Keratinocyte (primary cell): ENCODE measurements at regions not wholly inside any gene's neighbourhood (a gene's known extent, or its start where the extent isn't known, plus 50 kb on each side); places are given as distances from the start of the nearest gene placed in this dataset.

Experiments used
- DNase-seq: peaks from one replicate; pipeline ENCODE4 v3.0.0-alpha.2; 2011; ENCODE audit warnings: low read depth, missing footprints, low spot score
- FAIRE-seq: peaks from 2 replicates; lab custom pipeline; 2011; peaks lifted over from hg19 to GRCh38; lab: Jason Lieb, UNC
- H2AFZ ChIP-seq: 2 replicates; pipeline ENCODE4 v1.6.0; 2012; ENCODE audit warnings: low read length, control low read depth, inconsistent platforms; ENCODE audit not compliant: control insufficient read depth
- H3K27ac ChIP-seq: 2 replicates; pipeline ENCODE4 v1.5.1; 2011; ENCODE audit warnings: low read length; ENCODE audit not compliant: control insufficient read depth, insufficient read depth
- H3K27me3 ChIP-seq: 3 replicates; pipeline ENCODE4 v1.6.0; 2011; ENCODE audit warnings: low read length; ENCODE audit not compliant: control insufficient read depth, insufficient read depth; ENCODE audit errors: extremely low read depth
- H3K36me3 ChIP-seq, 2 experiments: 2 replicates in 1 of 2; 3 replicates in 1 of 2; pipeline ENCODE4 v1.5.1; 2011; ENCODE audit warnings: low read length in 2 of 2, mild to moderate bottlenecking in 1 of 2; ENCODE audit not compliant: control insufficient read depth in 2 of 2, insufficient read depth in 2 of 2; ENCODE audit errors: extremely low read depth in 1 of 2
- H3K4me1 ChIP-seq: 3 replicates; pipeline ENCODE4 v1.5.1; 2011; ENCODE audit warnings: low read length; ENCODE audit not compliant: control insufficient read depth, insufficient read depth; ENCODE audit errors: extremely low read depth
- H3K4me2 ChIP-seq: 3 replicates; pipeline ENCODE4 v1.6.0; 2011; ENCODE audit warnings: low read depth, low read length; ENCODE audit not compliant: control insufficient read depth, insufficient read depth; ENCODE audit errors: extremely low read depth
- H3K4me3 ChIP-seq, 3 experiments: fragments of 200-600 bp in 1 of 3; sonication (generic) in 1 of 3; 2 replicates in 2 of 3; 3 replicates in 1 of 3; pipeline ENCODE4 v1.5.1; 2011 to 2016; ENCODE audit warnings: low read length in 3 of 3, mild to moderate bottlenecking in 3 of 3, control low read depth in 2 of 3, inconsistent platforms in 1 of 3, low read depth in 1 of 3, mixed read lengths in 1 of 3, mixed run types in 1 of 3, moderate library complexity in 1 of 3; ENCODE audit not compliant: control insufficient read depth in 2 of 3, insufficient read depth in 2 of 3; ENCODE audit errors: extremely low read depth in 1 of 3
- H3K79me2 ChIP-seq: 2 replicates; pipeline ENCODE4 v1.6.0; 2012; ENCODE audit warnings: low read length; ENCODE audit not compliant: control insufficient read depth, insufficient read depth
- H3K9ac ChIP-seq: 3 replicates; pipeline ENCODE4 v1.6.0; 2011; ENCODE audit warnings: low read length; ENCODE audit not compliant: control insufficient read depth, insufficient read depth; ENCODE audit errors: extremely low read depth
- H3K9me1 ChIP-seq: 3 replicates; pipeline ENCODE4 v1.6.0; 2011; ENCODE audit warnings: low read length; ENCODE audit not compliant: control insufficient read depth, insufficient read depth; ENCODE audit errors: extremely low read depth
- H3K9me3 ChIP-seq: 2 replicates; pipeline ENCODE4 v1.5.1; 2012; ENCODE audit warnings: low read depth, low read length; ENCODE audit not compliant: control insufficient read depth
- H4K20me1 ChIP-seq: 3 replicates; pipeline ENCODE4 v1.6.0; 2011; ENCODE audit warnings: low read length; ENCODE audit not compliant: control insufficient read depth, insufficient read depth; ENCODE audit errors: extremely low read depth
- CTCF ChIP-seq, 3 experiments: IDR thresholded peaks in 1 of 3; conservative IDR thresholded peaks in 1 of 3; optimal IDR thresholded peaks in 1 of 3; 2 replicates in 2 of 3; 3 replicates in 1 of 3; pipeline versions ENCODE3 to v1.5.1; 2011; ENCODE audit warnings: low read length in 3 of 3, mild to moderate bottlenecking in 3 of 3, moderate library complexity in 2 of 3, control low read depth in 1 of 3, inconsistent platforms in 1 of 3; ENCODE audit not compliant: insufficient read depth in 2 of 3; ENCODE audit errors: extremely low read depth in 1 of 3
- EZH2 ChIP-seq: IDR thresholded peaks from one replicate; pipeline ENCODE4 v1.6.1; 2012; ENCODE audit warnings: inconsistent platforms, mild to moderate bottlenecking, low read length, moderate library complexity
- dilution Hi-C: fragments of 300-500 bp; cut with MboI; formaldehyde crosslinking; loops from one replicate; pipeline ENCODE4 v1.7.0; 2020; ENCODE audit warnings: low sequenced_read_pairs; ENCODE audit not compliant: extremely low pct_ligation_motif_present

- dilution Hi-C loops: no loop called here
- Histone ChIP-seq H3K27me3 (no peaks in the 10 kb centered on the region), H3K27ac (no peak overlapping the region), H3K36me3 (no peaks in the 10 kb centered on the region), H3K9ac (no peak overlapping the region), H3K79me2 (no peaks in the 10 kb centered on the region), H3K9me1 (no peaks in the 10 kb centered on the region), H3K9me3 (no peaks in the 10 kb centered on the region), H3K4me1 (no peaks in the 10 kb centered on the region), H4K20me1 (no peaks in the 10 kb centered on the region), H2AFZ (no peak overlapping the region), H3K4me3 (no peak overlapping the region), H3K4me2 (no peak overlapping the region)
- TF ChIP-seq EZH2 (no peak), CTCF (optimal IDR thresholded peaks at IDR 0.05 in 1 of 3, IDR thresholded peaks at IDR 0.05 in 1 of 3, conservative IDR thresholded peaks at IDR 0.05 in 1 of 3; ENCODE audit: extremely low read depth in 1 of 3, insufficient read depth in 2 of 3, low read length in 3 of 3) (no peak)
- DNase-seq: no peak
- no peak for FAIRE-seq
These were observed 346.2 kb downstream of the C12orf75 start for GRCh38 chr12:105676694-105677093.

- no peaks in the 10 kb centered on the region for H3K9me3 ChIP-seq
- TF ChIP-seq EZH2 (no peak), CTCF (optimal IDR thresholded peaks at IDR 0.05 in 1 of 3, IDR thresholded peaks at IDR 0.05 in 1 of 3, conservative IDR thresholded peaks at IDR 0.05 in 1 of 3; ENCODE audit: extremely low read depth in 1 of 3, insufficient read depth in 2 of 3, low read length in 3 of 3) (no peak)
- no peak overlapping the region for H3K4me2 ChIP-seq
- H2AFZ ChIP-seq: no peak overlapping the region
- H4K20me1 ChIP-seq: no peaks in the 10 kb centered on the region
- DNase-seq (no peak), FAIRE-seq (no peak)
- no peaks in the 10 kb centered on the region for H3K4me1 ChIP-seq
- no peak overlapping the region for H3K4me3 ChIP-seq
- no peak overlapping the region for H3K27ac ChIP-seq
- H3K36me3 ChIP-seq: no peaks in the 10 kb centered on the region
- H3K9ac ChIP-seq: no peak overlapping the region
- no peaks in the 10 kb centered on the region for H3K79me2 ChIP-seq
- dilution Hi-C loops: no loop called here
- H3K9me1 ChIP-seq: no peaks in the 10 kb centered on the region
- no peaks in the 10 kb centered on the region for H3K27me3 ChIP-seq
These were observed 347.2 kb downstream of the C12orf75 start for GRCh38 chr12:105677672-105678071.
